H1 (cell line): ENCODE measurements at regions not wholly inside any gene's neighbourhood (a gene's known extent, or its start where the extent isn't known, plus 50 kb on each side); places are given as distances from the start of the nearest gene placed in this dataset.
"Not testable (repeated sequence)": the region's sequence is repeated elsewhere in the genome, so short reads cannot be mapped to it uniquely, and the experiment has no call there.

ENCODE experiments used
- CTCF ChIA-PET: fragments of 300-600 bp; sonication (Branson Sonifier 250); formaldehyde crosslinking; loops from one replicate; lab custom pipeline; 2021; ENCODE audit not compliant: partially characterized antibody; lab: Charles Lee
- POLR2A ChIA-PET: fragments of 300-600 bp; sonication (Branson Sonifier 250); formaldehyde crosslinking; loops from one replicate; lab custom pipeline; 2021; ENCODE audit warnings: inconsistent platforms; ENCODE audit not compliant: partially characterized antibody; lab: Charles Lee
- DNase-seq, 2 experiments: peaks; one replicate each; pipeline versions ENCODE4 v3.0.0 to v3.0.0-alpha.2; 2010 to 2022; ENCODE audit warnings: low spot score in 2 of 2, low read depth in 1 of 2, mixed read lengths in 1 of 2
- FAIRE-seq: peaks from 2 replicates; lab custom pipeline; 2011; peaks lifted over from hg19 to GRCh38; lab: Jason Lieb, UNC
- H2AFZ ChIP-seq: 2 replicates; pipeline ENCODE4 v1.8.1; 2012; ENCODE audit warnings: low read length, inconsistent platforms
- H2AK5ac ChIP-seq: 2 replicates; pipeline ENCODE4 v1.6.1; 2013; ENCODE audit warnings: low read depth, low read length
- H2BK120ac ChIP-seq: replicated peaks from 2 replicates; pipeline ENCODE3; 2013; ENCODE audit warnings: low read depth, low read length, inconsistent platforms
- H2BK12ac ChIP-seq: 2 replicates; pipeline ENCODE4 v1.6.1; 2013; ENCODE audit warnings: low read depth, low read length
- H2BK15ac ChIP-seq: 2 replicates; pipeline ENCODE4 v1.6.1; 2013; ENCODE audit warnings: low read length
- H2BK20ac ChIP-seq: 2 replicates; pipeline ENCODE4 v1.6.1; 2013; ENCODE audit warnings: low read length
- H2BK5ac ChIP-seq: 2 replicates; pipeline ENCODE4 v1.6.1; 2013; ENCODE audit warnings: low read depth, low read length
- H3K14ac ChIP-seq: 2 replicates; pipeline ENCODE4 v1.6.1; 2013; ENCODE audit warnings: inconsistent platforms; ENCODE audit not compliant: insufficient read length
- H3K18ac ChIP-seq: 2 replicates; pipeline ENCODE4 v1.6.1; 2013; ENCODE audit warnings: low read length; ENCODE audit errors: extremely low read depth
- H3K23ac ChIP-seq: 2 replicates; pipeline ENCODE4 v1.6.1; 2013; ENCODE audit warnings: inconsistent platforms; ENCODE audit not compliant: insufficient read length
- H3K23me2 ChIP-seq: 2 replicates; pipeline ENCODE4 v1.6.1; 2013; ENCODE audit warnings: low read depth, low read length
- H3K27ac ChIP-seq: 2 replicates; pipeline ENCODE4 v1.6.1; 2011; ENCODE audit warnings: low read depth, low read length, inconsistent platforms
- H3K27me3 ChIP-seq, 4 experiments: replicated peaks in 1 of 4; 1 replicate in 1 of 4; 2 replicates in 3 of 4; pipeline versions ENCODE4 v1.6.1 to v1.8.1; 2011 to 2013; ENCODE audit warnings: low read length in 3 of 4, mild to moderate bottlenecking in 3 of 4, inconsistent platforms in 2 of 4, mixed read lengths in 2 of 4, moderate library complexity in 1 of 4; ENCODE audit not compliant: control insufficient read depth in 3 of 4, insufficient read depth in 3 of 4; ENCODE audit errors: extremely low read depth in 1 of 4
- H3K36me3 ChIP-seq, 4 experiments: 2 replicates each; pipeline versions ENCODE4 v1.6.1 to v1.8.1; 2011 to 2013; ENCODE audit warnings: mild to moderate bottlenecking in 4 of 4, low read length in 3 of 4, moderate library complexity in 2 of 4, control low read depth in 1 of 4, inconsistent platforms in 1 of 4; ENCODE audit not compliant: insufficient read depth in 4 of 4, control insufficient read depth in 2 of 4
- H3K4ac ChIP-seq: replicated peaks from 2 replicates; pipeline ENCODE3; 2013; ENCODE audit warnings: low read length, low read depth, mixed read lengths, inconsistent platforms; ENCODE audit not compliant: insufficient read length
- H3K4me1 ChIP-seq, 4 experiments: replicated peaks in 1 of 4; 1 replicate in 1 of 4; 2 replicates in 3 of 4; pipeline versions ENCODE4 v1.6.1 to v1.8.1; 2011 to 2013; ENCODE audit warnings: low read length in 3 of 4, inconsistent platforms in 2 of 4, mixed read lengths in 1 of 4; ENCODE audit not compliant: insufficient read depth in 4 of 4, control insufficient read depth in 3 of 4
- H3K4me2 ChIP-seq, 2 experiments: 2 replicates each; pipeline versions ENCODE4 v1.6.1 to v1.8.1; 2011 to 2013; ENCODE audit warnings: low read depth in 2 of 2, low read length in 2 of 2, control low read depth in 1 of 2, inconsistent platforms in 1 of 2, mild to moderate bottlenecking in 1 of 2; ENCODE audit not compliant: insufficient read depth in 1 of 2
- H3K4me3 ChIP-seq, 4 experiments: fragments of 200-600, 300-600 bp in 1 of 4; sonication (generic), shearing (Covaris generic), sonication (Bioruptor Twin) in 1 of 4; 2 replicates each; pipeline versions ENCODE4 v1.5.1 to v1.8.1; 2011 to 2016; ENCODE audit warnings: low read length in 4 of 4, low read depth in 3 of 4, control low read depth in 2 of 4, inconsistent platforms in 2 of 4, mild to moderate bottlenecking in 2 of 4, mixed read lengths in 1 of 4, moderate library complexity in 1 of 4; ENCODE audit not compliant: insufficient read depth in 2 of 4; ENCODE audit errors: extremely low read depth in 1 of 4
- H3K56ac ChIP-seq: replicated peaks from 2 replicates; pipeline ENCODE3; 2013; ENCODE audit warnings: low read depth, mild to moderate bottlenecking, mixed read lengths, low read length, inconsistent platforms; ENCODE audit not compliant: insufficient read length
- H3K79me1 ChIP-seq: 2 replicates; pipeline ENCODE4 v1.6.1; 2013; ENCODE audit warnings: low read depth, low read length, control low read depth
- H3K79me2 ChIP-seq, 2 experiments: 2 replicates each; pipeline versions ENCODE4 v1.6.1 to v1.8.1; 2012 to 2013; ENCODE audit warnings: low read length in 2 of 2, mild to moderate bottlenecking in 2 of 2, inconsistent platforms in 1 of 2; ENCODE audit not compliant: insufficient read depth in 2 of 2, control insufficient read depth in 1 of 2
- H3K9ac ChIP-seq, 4 experiments: replicated peaks in 1 of 4; 1 replicate in 1 of 4; 2 replicates in 3 of 4; pipeline versions ENCODE4 v1.6.1 to v1.8.1; 2011 to 2013; ENCODE audit warnings: low read depth in 3 of 4, low read length in 3 of 4, control low read depth in 2 of 4, mild to moderate bottlenecking in 2 of 4, moderate library complexity in 2 of 4, inconsistent platforms in 1 of 4; ENCODE audit errors: extremely low read depth in 1 of 4
- H3K9me3 ChIP-seq, 2 experiments: 2 replicates each; pipeline versions ENCODE4 v1.6.1 to v1.8.1; 2012 to 2013; ENCODE audit warnings: mild to moderate bottlenecking in 2 of 2, moderate library complexity in 2 of 2, control low read depth in 1 of 2, inconsistent platforms in 1 of 2, low read depth in 1 of 2, low read length in 1 of 2, mixed read lengths in 1 of 2; ENCODE audit not compliant: insufficient read depth in 2 of 2
- H4K20me1 ChIP-seq, 2 experiments: replicated peaks in 1 of 2; 2 replicates each; pipeline versions ENCODE3 to v1.8.1; 2011 to 2013; ENCODE audit warnings: inconsistent platforms in 2 of 2, low read length in 2 of 2, mild to moderate bottlenecking in 1 of 2; ENCODE audit not compliant: insufficient read depth in 2 of 2, control insufficient read depth in 1 of 2
- H4K5ac ChIP-seq: 2 replicates; pipeline ENCODE4 v1.6.1; 2013; ENCODE audit warnings: low read length, low read depth, mixed read lengths, inconsistent platforms; ENCODE audit not compliant: insufficient read length
- H4K8ac ChIP-seq: 2 replicates; pipeline ENCODE4 v1.8.0; 2013; ENCODE audit warnings: mild to moderate bottlenecking, moderate library complexity, low read length, inconsistent platforms; ENCODE audit not compliant: insufficient read depth; ENCODE audit errors: extremely low read depth
- H4K91ac ChIP-seq: replicated peaks from 2 replicates; pipeline ENCODE3; 2013; ENCODE audit warnings: low read length, mixed read lengths, inconsistent platforms; ENCODE audit not compliant: insufficient read length
- WGBS, 2 experiments: shearing (Covaris generic) in 1 of 2; methylation state at CpG; one replicate each; pipeline versions ENCODE4 v1.1.6 to v1.1.7; 2013 to 2015; ENCODE audit warnings: low lambda C conversion rate in 2 of 2, mixed read lengths in 2 of 2, inconsistent platforms in 1 of 2, low coverage in 1 of 2, missing lambda C conversion rate in 1 of 2; ENCODE audit not compliant: insufficient replicate concordance in 2 of 2, insufficient coverage in 1 of 2, insufficient read length in 1 of 2; ENCODE audit errors: extremely low coverage in 1 of 2, missing lambda C conversion rate in 1 of 2; 5-methylcytosine and 5-hydroxymethylcytosine counted together

GRCh38 chr17:52883907-52884491 is 725.5 kb upstream of the CA10 start:
- H2BK120ac ChIP-seq, H3K79me1 ChIP-seq, H2AK5ac ChIP-seq, FAIRE-seq, H2AFZ ChIP-seq, H4K91ac ChIP-seq, DNase-seq, H3K23me2 ChIP-seq, H2BK15ac ChIP-seq, H3K9ac ChIP-seq, H3K36me3 ChIP-seq, H3K14ac ChIP-seq, H2BK20ac ChIP-seq, H3K4me2 ChIP-seq, H2BK5ac ChIP-seq, H3K27ac ChIP-seq, POLR2A ChIA-PET, H3K27me3 ChIP-seq, H2BK12ac ChIP-seq, H3K79me2 ChIP-seq, H3K56ac ChIP-seq, H3K18ac ChIP-seq, CTCF ChIA-PET, H3K4me1 ChIP-seq, H3K23ac ChIP-seq, H4K20me1 ChIP-seq, H3K9me3 ChIP-seq, H3K4ac ChIP-seq, H3K4me3 ChIP-seq, H4K5ac ChIP-seq: not testable (repeated sequence)
- peak overlapping the region; percentile 79; the same call in 1 of the 2 replicates for H4K8ac ChIP-seq
- WGBS, 2 experiments: 97% methylated on average over 25 of the region's 43 CpGs; no CpG with 5 or more reads in 1 of the 2 experiments

- H4K8ac ChIP-seq, H3K14ac ChIP-seq, H3K4me2 ChIP-seq, H2AK5ac ChIP-seq, H2BK120ac ChIP-seq, POLR2A ChIA-PET, H3K56ac ChIP-seq, H3K27ac ChIP-seq, H3K79me2 ChIP-seq, H3K23ac ChIP-seq, H3K9ac ChIP-seq, H3K4ac ChIP-seq, H2BK5ac ChIP-seq, H3K9me3 ChIP-seq, H3K27me3 ChIP-seq, H3K36me3 ChIP-seq, H2BK12ac ChIP-seq, H2BK15ac ChIP-seq, H4K5ac ChIP-seq, H3K79me1 ChIP-seq, H3K4me1 ChIP-seq, DNase-seq, H2BK20ac ChIP-seq, H3K4me3 ChIP-seq, H4K20me1 ChIP-seq, H3K23me2 ChIP-seq, H4K91ac ChIP-seq, H2AFZ ChIP-seq, FAIRE-seq, H3K18ac ChIP-seq: not testable (repeated sequence)
- CTCF ChIA-PET: interaction anchor here (0.7 kb wide), 1 partner anchor 179 kb away, joined by 5 read pairs; no protein-coding TSS in a partner anchor
- WGBS, 2 experiments: 90% methylated on average over 3 of the region's 3 CpGs; no CpG with 5 or more reads in 1 of the 2 experiments
Measured at GRCh38 chr17:52846767-52847166, 688.3 kb upstream of the CA10 start.
